Transverse colon (tissue), 4 donors: ENCODE measurements at regions not wholly inside any gene's neighbourhood (a gene's known extent, or its start where the extent isn't known, plus 50 kb on each side); places are given as distances from the start of the nearest gene placed in this dataset.

Experiments used
- EP300 ChIP-seq: sonication (generic); formaldehyde crosslinking; IDR thresholded peaks from one replicate; pipeline ENCODE4 v1.6.1; 2017; ENCODE audit warnings: antibody characterized with exemption, low read depth
- POLR2A ChIP-seq: fragments of 450-650 bp; IDR thresholded peaks from one replicate; pipeline ENCODE4 v1.6.1; 2016; ENCODE audit warnings: antibody characterized with exemption, mild to moderate bottlenecking, moderate library complexity
- POLR2AphosphoS5 ChIP-seq, 3 donors: sonication (generic); formaldehyde crosslinking; IDR thresholded peaks; one replicate each; pipeline ENCODE4 v1.6.1; 2016; ENCODE audit warnings: antibody characterized with exemption in 3 of 3
- TF ChIP-seq, protein P1 (sequence below), 5 experiments: fragments of 200-600 bp in 3 of 5; fragments of 450-650 bp in 2 of 5; sonication (generic) in 3 of 5; IDR thresholded peaks; 1 replicate in 2 of 5; 2 replicates in 3 of 5; pipeline ENCODE4 v1.5.1; 2016 to 2017; ENCODE audit warnings: antibody characterized with exemption in 5 of 5, inconsistent platforms in 3 of 5, mild to moderate bottlenecking in 2 of 5, moderate library complexity in 1 of 5

GRCh38 chr12:113645183-113645582 lies 173.5 kb upstream of the LHX5 start:
- TF ChIP-seq, protein P1, sequence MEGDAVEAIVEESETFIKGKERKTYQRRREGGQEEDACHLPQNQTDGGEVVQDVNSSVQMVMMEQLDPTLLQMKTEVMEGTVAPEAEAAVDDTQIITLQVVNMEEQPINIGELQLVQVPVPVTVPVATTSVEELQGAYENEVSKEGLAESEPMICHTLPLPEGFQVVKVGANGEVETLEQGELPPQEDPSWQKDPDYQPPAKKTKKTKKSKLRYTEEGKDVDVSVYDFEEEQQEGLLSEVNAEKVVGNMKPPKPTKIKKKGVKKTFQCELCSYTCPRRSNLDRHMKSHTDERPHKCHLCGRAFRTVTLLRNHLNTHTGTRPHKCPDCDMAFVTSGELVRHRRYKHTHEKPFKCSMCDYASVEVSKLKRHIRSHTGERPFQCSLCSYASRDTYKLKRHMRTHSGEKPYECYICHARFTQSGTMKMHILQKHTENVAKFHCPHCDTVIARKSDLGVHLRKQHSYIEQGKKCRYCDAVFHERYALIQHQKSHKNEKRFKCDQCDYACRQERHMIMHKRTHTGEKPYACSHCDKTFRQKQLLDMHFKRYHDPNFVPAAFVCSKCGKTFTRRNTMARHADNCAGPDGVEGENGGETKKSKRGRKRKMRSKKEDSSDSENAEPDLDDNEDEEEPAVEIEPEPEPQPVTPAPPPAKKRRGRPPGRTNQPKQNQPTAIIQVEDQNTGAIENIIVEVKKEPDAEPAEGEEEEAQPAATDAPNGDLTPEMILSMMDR (IDR thresholded peaks at IDR 0.05) = no peak
- TF ChIP-seq POLR2AphosphoS5 (IDR thresholded peaks at IDR 0.05) (no peak), POLR2A (no peak), EP300 (no peak)
